ENCODE measurements at regions not wholly inside any gene's neighbourhood (a gene's known extent, or its start where the extent isn't known, plus 50 kb on each side); places are given as distances from the start of the nearest gene placed in this dataset.

GRCh38 chr3:68306571-68306970, 625.8 kb downstream of the TAFA4 start:
- no peak for DNase-seq (ENCODE audit: low read depth)

DNA sequence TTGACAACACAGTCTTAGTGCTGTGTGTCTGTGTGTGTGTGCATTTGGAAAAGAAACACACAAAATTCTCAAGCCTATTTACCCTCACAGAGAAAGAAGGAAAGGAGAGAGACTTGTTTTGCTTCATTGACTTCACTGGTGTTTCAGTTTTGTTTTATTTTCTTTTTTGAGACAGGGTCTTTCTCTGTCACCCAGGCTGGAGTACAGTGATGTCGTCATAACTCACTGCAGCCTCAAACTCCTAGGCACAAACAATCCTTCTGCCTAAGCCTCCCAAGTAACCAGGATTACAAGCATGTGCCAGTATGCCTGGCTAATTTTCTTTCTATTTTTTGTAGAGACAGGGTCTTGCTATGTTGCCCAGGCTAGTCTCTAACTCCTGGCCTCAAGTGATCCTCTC, 636.9 kb downstream of the TAFA4 start:
- DNase-seq (ENCODE audit: low read depth) = no peak

- no peak for DNase-seq (ENCODE audit: low read depth)
Observed at GRCh38 chr3:68290333-68290732, 635.9 kb upstream of the SUCLG2 start.

- no peak for DNase-seq (ENCODE audit: low read depth)
Observed at GRCh38 chr3:68288085-68288484, 633.7 kb upstream of the SUCLG2 start.

GRCh38 chr3:68287101-68287500, 632.7 kb upstream of the SUCLG2 start:
- DNase-seq (ENCODE audit: low read depth) = no peak

- DNase-seq (ENCODE audit: low read depth) = no peak
Observed at GRCh38 chr3:68274286-68274685, 619.9 kb upstream of the SUCLG2 start.

- DNase-seq (ENCODE audit: low read depth) = no peak
Observed at GRCh38 chr3:68271145-68271544, 616.7 kb upstream of the SUCLG2 start.

DNA sequence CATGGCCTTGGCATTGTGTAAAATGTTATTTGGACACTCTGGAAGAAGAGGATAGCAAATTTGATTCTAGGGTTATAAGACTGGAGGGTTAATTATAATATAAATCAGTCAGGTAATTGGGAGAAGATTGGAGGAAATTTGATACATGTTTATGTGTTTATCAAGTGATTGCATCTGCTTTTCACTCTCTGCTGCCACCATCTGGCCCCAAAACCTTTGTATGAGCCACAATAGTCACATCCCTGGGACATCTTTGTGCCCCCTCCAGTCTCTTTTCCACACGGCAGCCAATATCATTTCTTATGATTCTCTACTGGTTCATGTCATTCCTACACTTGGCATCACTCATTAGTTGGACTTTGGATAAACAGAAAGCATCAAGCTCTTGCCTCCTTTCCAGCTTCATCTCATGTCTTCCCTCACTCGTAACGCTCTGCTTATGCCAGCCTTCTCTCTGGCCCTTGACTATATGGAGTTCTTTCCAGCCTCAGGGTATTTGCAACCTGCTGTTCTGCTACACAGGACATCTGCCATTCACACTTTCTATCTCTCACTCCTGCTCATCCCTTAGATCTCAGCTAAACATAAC, 602.3 kb upstream of the SUCLG2 start:
- DNase-seq (ENCODE audit: low read depth) = no peak

DNA sequence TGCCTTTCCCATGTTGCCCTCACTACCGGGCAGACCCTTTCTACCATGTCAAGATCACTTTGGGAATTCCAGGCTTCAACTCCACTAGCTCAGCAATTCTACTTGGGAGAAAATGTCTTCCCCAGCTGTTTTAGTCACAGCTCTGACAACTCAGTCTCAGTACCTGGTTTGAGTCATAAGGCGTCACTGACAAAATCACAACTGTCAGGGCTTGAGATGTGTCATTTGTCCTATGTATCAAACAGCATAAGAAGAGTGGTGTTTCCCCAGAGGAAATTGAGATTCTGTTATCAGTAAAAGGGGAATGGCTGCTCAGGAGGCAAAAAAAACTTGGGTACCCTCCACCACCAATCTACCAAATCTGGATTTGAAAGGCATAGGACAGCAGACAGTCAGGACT, 594.9 kb upstream of the SUCLG2 start:
- no peak for DNase-seq (ENCODE audit: low read depth)

DNA sequence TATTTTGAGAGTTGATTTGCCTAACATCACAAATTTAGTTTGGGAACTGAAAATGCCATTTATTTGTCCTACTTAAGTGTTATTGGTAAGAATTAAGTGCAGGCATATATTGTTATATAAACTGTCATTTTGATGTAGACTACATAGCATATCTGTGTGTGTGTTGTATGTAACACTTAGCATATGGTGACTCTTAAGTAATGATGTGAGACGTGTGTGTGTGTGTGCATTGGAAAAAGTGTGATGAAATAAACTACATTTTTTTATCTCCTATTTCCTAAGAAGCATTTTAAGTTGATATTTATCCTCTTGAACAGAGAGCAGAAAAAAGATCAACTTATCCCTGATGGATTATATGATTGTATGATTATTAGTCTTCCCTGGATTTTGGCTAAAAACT, 588.2 kb upstream of the SUCLG2 start:
- no peak for DNase-seq (ENCODE audit: low read depth)

DNA sequence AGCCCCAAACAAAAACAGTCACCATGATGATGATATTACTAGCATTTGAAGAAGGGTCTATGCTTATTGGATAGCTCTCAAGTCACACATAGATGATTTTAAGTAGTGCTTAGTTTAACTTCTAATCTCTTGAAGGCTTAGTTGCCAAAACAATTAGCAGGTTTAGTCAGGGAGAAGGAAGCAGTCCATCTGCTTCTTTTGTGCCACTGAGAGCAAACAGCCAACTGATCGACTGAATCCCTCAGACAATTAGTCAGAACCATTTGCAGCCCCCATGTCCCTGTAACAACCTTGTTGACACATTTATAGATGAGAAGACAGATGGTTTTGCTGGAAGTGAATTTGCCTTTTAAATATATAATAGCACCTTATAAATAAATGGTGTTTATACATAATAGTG, 585.1 kb upstream of the SUCLG2 start:
- DNase-seq (ENCODE audit: low read depth) = no peak

GRCh38 chr3:68234076-68234780, 579.8 kb upstream of the SUCLG2 start:
- DNase-seq (ENCODE audit: low read depth) = no peak

DNA sequence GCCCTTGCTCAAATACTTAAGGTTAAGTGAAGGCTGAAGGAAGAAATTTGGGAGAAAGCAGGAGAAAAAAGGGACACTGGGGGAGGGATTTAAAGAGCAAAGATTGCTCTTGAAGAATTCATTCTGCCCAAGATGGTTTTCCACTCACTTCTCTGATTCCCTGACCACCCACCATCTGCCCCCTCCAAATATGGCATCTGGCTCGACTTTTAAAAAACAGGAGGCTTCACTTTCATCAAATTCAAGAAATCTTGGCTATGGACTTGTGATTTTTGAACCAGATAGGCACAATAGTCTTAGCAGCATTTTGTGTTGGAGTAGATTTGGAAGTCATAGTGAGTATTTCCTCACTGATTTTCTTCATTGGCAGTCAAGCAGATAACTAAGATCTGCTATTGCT, 574.4 kb upstream of the SUCLG2 start:
- no peak for DNase-seq (ENCODE audit: low read depth)

DNA sequence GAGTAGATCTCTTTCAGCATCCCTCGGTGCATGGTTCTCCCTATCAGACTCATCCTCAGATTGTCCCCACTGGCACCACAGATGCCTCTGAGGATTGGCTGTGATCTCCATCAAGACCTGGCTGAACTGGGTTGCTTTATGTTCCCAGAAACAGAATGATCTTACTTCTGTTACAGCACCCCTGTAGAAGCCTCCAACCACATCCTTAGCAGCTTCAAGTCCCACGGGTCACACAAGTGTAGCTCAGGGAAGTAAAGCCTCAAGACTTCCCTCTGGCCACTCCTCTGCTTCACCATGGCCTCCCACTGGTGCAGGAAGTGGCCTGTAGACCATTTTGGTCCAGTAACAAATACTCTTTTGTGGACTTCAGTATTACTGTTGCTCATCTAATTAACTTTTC, 566.4 kb upstream of the SUCLG2 start:
- no peak for DNase-seq (ENCODE audit: low read depth)

DNA sequence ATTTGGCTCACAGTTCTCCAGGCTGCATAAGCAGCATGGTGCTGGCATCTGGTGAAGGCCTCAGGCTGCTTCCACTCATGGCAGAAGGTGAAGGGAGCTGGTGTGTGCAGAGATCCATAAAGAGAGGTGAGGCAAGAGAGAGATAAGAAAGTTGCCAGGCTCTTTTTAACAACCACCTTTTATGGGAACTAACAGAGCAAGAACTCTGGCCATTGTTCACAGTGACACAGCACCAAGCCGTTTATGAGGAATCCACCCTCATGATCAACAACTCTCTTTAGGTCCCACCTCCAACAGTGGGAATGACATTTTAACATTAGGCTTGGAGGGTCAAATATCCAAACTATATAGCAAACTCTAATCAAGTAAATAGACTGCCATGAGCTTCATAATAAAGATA, 557.2 kb upstream of the SUCLG2 start:
- no peak for DNase-seq (ENCODE audit: low read depth)

- DNase-seq (ENCODE audit: low read depth) = no peak
Observed at GRCh38 chr3:68210635-68211034, 556.2 kb upstream of the SUCLG2 start.

- no peak for DNase-seq (ENCODE audit: low read depth)
Observed at GRCh38 chr3:68207327-68207726, 552.9 kb upstream of the SUCLG2 start.

DNA sequence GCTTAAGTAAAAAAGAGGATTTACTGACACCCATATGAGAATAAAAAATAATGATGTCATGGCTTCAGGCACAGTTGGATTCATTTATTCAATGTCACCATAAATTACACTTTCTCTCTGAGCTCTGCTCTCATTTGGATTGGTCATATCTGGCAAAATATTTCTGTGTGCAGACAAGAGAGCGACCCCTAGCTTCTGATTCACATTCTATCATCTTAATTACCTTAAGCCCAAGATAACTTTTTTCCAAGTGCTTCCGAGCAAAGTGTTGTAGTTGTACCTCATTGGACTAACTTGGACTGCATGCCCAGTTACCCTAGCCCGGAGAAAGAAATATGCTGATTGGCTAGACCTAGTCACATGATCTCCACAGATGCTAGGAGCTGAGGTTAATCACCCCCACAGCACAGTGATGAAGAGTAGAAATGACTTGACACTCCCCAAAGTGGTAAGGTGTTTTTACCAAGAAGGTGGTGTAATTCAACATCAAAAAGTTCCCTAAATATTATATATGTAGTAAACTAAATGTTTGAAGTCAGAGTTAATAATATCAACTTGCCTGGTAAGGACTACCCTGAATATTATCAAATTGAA, 552.2 kb upstream of the SUCLG2 start:
- no peak for DNase-seq (ENCODE audit: low read depth)

- DNase-seq (ENCODE audit: low read depth) = no peak
Observed at GRCh38 chr3:68186733-68187132, 532.3 kb upstream of the SUCLG2 start.

GRCh38 chr3:68176600-68176999, 522.2 kb upstream of the SUCLG2 start:
- DNase-seq (ENCODE audit: low read depth) = no peak

- no peak for DNase-seq (ENCODE audit: low read depth)
Observed at GRCh38 chr3:68173012-68173634, 518.7 kb upstream of the SUCLG2 start.

GRCh38 chr3:68172039-68172438, 517.6 kb upstream of the SUCLG2 start:
- no peak for DNase-seq (ENCODE audit: low read depth)

DNA sequence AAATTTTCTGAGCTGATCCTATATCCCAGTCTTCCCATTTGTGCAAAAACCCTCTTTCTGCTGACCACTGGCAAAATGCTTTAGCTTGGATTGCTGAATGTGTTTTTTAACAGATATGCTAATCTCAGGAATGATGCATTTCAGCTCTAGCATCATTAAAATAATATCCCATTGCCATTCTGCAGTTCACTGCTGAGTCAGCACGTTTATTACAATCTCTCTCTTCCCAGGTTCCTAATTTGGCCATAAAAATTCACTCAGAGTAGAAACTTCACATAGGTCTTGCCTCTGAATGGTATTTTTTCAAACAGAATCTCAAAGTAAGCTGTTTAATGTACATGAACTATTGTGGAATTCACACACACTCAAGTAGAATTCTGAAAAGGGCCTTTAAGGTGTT, 509.6 kb upstream of the SUCLG2 start:
- no peak for DNase-seq (ENCODE audit: low read depth)

Data from activated T-cell treated with anti-CD3 and anti-CD28 coated beads for 24 hours (primary cell).